PFSK-1 (cell line): ENCODE measurements at regions not wholly inside any gene's neighbourhood (a gene's known extent, or its start where the extent isn't known, plus 50 kb on each side); places are given as distances from the start of the nearest gene placed in this dataset.

Experiments
- FOXP2 ChIP-seq: optimal IDR thresholded peaks from 2 replicates; pipeline ENCODE3; 2011; ENCODE audit warnings: borderline replicate concordance, control low read depth, inconsistent platforms; ENCODE audit not compliant: insufficient read depth; ENCODE audit errors: extremely low read length, extremely low read depth
- POLR2AphosphoS5 ChIP-seq: IDR thresholded peaks from 2 replicates; pipeline ENCODE4 v1.6.1; 2012; ENCODE audit warnings: low read depth, mild to moderate bottlenecking, control low read depth, low read length, moderate library complexity
- REST ChIP-seq, 2 experiments: IDR thresholded peaks; 2 replicates each; pipeline versions ENCODE4 v1.6.1 to v1.8.0; 2011 to 2012; ENCODE audit warnings: low read depth in 2 of 2, low read length in 2 of 2, control low read depth in 1 of 2, inconsistent platforms in 1 of 2, mild to moderate bottlenecking in 1 of 2, moderate library complexity in 1 of 2; ENCODE audit not compliant: insufficient read depth in 1 of 2
- SIN3A ChIP-seq: IDR thresholded peaks from 2 replicates; pipeline ENCODE4 v1.6.1; 2012; ENCODE audit warnings: mild to moderate bottlenecking, low read length, moderate library complexity, borderline replicate concordance; ENCODE audit not compliant: insufficient read depth
- TAF1 ChIP-seq: IDR thresholded peaks from 2 replicates; pipeline ENCODE4 v1.6.1; 2012; ENCODE audit warnings: low read length, control low read depth, borderline replicate concordance; ENCODE audit not compliant: insufficient read depth

GRCh38 chr14:98181241-98181640, 1090.8 kb downstream of the BCL11B start:
- TF ChIP-seq FOXP2 (no peak), TAF1 (no peak), POLR2AphosphoS5 (no peak), SIN3A (no peak), REST (IDR thresholded peaks at IDR 0.05; ENCODE audit: insufficient read depth in 1 of 2, low read depth in 2 of 2, low read length in 2 of 2) (no peak)

GRCh38 chr14:98181768-98182167, 1090.2 kb downstream of the BCL11B start:
- TF ChIP-seq TAF1 (no peak), REST (IDR thresholded peaks at IDR 0.05; ENCODE audit: insufficient read depth in 1 of 2, low read depth in 2 of 2, low read length in 2 of 2) (no peak), POLR2AphosphoS5 (no peak), FOXP2 (no peak), SIN3A (no peak)

GRCh38 chr14:98182393-98183055, 1089.5 kb downstream of the BCL11B start:
- TF ChIP-seq FOXP2 (no peak), REST (IDR thresholded peaks at IDR 0.05; ENCODE audit: insufficient read depth in 1 of 2, low read depth in 2 of 2, low read length in 2 of 2) (no peak), POLR2AphosphoS5 (no peak)

GRCh38 chr14:98183556-98183955, 1088.4 kb downstream of the BCL11B start:
- no peak for TF ChIP-seq FOXP2
- no peak for TF ChIP-seq POLR2AphosphoS5
- no peak for TF ChIP-seq TAF1
- no peak for TF ChIP-seq SIN3A
- TF ChIP-seq REST (IDR thresholded peaks at IDR 0.05; ENCODE audit: insufficient read depth in 1 of 2, low read depth in 2 of 2, low read length in 2 of 2), result no peak

GRCh38 chr14:98184457-98184856, 1087.5 kb downstream of the BCL11B start:
- TF ChIP-seq SIN3A (no peak), TAF1 (no peak), POLR2AphosphoS5 (no peak)
